CD4-positive, alpha-beta T cell treated with Interleukin-6 for 4 hours (primary cell): ENCODE measurements at regions not wholly inside any gene's neighbourhood (a gene's known extent, or its start where the extent isn't known, plus 50 kb on each side); places are given as distances from the start of the nearest gene placed in this dataset.

Experiments
- DNase-seq: peaks from one replicate; pipeline ENCODE4 v3.0.0-alpha.2; 2020; ENCODE audit warnings: mixed read lengths

GRCh38 chr1:166221316-166221715 lies 54.5 kb upstream of the FAM78B start:
- no peak for DNase-seq

GRCh38 chr1:166233750-166234366 lies 67.1 kb upstream of the FAM78B start:
- DNase-seq: no peak

GRCh38 chr1:166235728-166236127 lies 68.9 kb upstream of the FAM78B start:
- DNase-seq: no peak

- no peak for DNase-seq
These were observed 70.9 kb upstream of the FAM78B start for GRCh38 chr1:166237675-166238074.

- DNase-seq: no peak
These were observed 86.4 kb upstream of the FAM78B start for GRCh38 chr1:166253076-166253779.

GRCh38 chr1:166258017-166258416 lies 91.2 kb upstream of the FAM78B start:
- DNase-seq: no peak

GRCh38 chr1:166261511-166261910 lies 94.7 kb upstream of the FAM78B start:
- no peak for DNase-seq

- DNase-seq: no peak
These were observed 103.8 kb upstream of the FAM78B start for GRCh38 chr1:166270476-166271150.

GRCh38 chr1:166271151-166271538 lies 104.3 kb upstream of the FAM78B start:
- DNase-seq: no peak

- DNase-seq: no peak
These were observed 105.4 kb upstream of the FAM78B start for GRCh38 chr1:166272155-166272554.

GRCh38 chr1:166272851-166273250 lies 106.0 kb upstream of the FAM78B start:
- no peak for DNase-seq

- no peak for DNase-seq
These were observed 106.8 kb upstream of the FAM78B start for GRCh38 chr1:166273618-166274017.

- no peak for DNase-seq
These were observed 115.8 kb upstream of the FAM78B start for GRCh38 chr1:166282391-166283137.

- no peak for DNase-seq
These were observed 116.4 kb upstream of the FAM78B start for GRCh38 chr1:166283190-166283589.

GRCh38 chr1:166283600-166283999 lies 116.8 kb upstream of the FAM78B start:
- DNase-seq: no peak

GRCh38 chr1:166289309-166290050 lies 122.7 kb upstream of the FAM78B start:
- no peak for DNase-seq

- no peak for DNase-seq
These were observed 128.9 kb upstream of the FAM78B start for GRCh38 chr1:166295656-166296055.

GRCh38 chr1:166297993-166298392 lies 131.2 kb upstream of the FAM78B start:
- no peak for DNase-seq

GRCh38 chr1:166300767-166301166 lies 134.0 kb upstream of the FAM78B start:
- no peak for DNase-seq

GRCh38 chr1:166302989-166303758 lies 136.4 kb upstream of the FAM78B start:
- DNase-seq: no peak

GRCh38 chr1:166304131-166304530 lies 137.3 kb upstream of the FAM78B start:
- no peak for DNase-seq

- no peak for DNase-seq
These were observed 138.6 kb upstream of the FAM78B start for GRCh38 chr1:166305371-166305770.
